ENCODE measurements at regions not wholly inside any gene's neighbourhood (a gene's known extent, or its start where the extent isn't known, plus 50 kb on each side); places are given as distances from the start of the nearest gene placed in this dataset.

DNA sequence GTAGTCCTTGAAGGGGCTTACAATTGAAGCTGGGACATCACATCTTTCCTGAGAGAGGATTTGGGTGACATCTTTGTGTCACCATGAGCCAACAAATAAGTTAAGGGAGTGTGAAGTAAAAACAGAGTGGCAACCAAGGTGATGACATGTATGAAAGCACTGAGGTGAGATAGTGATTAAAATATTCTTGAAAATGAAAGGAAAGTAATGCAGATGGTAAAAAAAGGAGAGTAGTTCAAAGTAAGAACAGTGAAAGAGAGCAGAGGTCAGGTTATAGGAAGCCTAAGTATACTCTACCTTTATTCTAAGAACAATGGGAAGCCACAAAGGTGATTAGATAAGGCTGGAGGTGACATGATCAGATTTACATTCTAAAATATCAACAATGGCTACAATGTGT, 486.1 kb downstream of the DIPK2A start:
- H3F3A ChIP-seq (ENCODE audit: control insufficient read depth, insufficient read depth), result no peaks in the 10 kb centered on the region
- no peaks in the 10 kb centered on the region for H3K27me3 ChIP-seq (ENCODE audit: control insufficient read depth, low read length)
- H3K79me2 ChIP-seq (ENCODE audit: control insufficient read depth, low read length), result no peaks in the 10 kb centered on the region
- H3K27ac ChIP-seq (ENCODE audit: low read depth, low read length), result no peak overlapping the region
- no peaks in the 10 kb centered on the region for H3K36me3 ChIP-seq (ENCODE audit: control insufficient read depth, low read length)
- no peaks in the 10 kb centered on the region for H4K20me1 ChIP-seq (ENCODE audit: control insufficient read depth, insufficient read depth, low read depth, low read length)
- H3K9me3 ChIP-seq (ENCODE audit: control insufficient read depth, insufficient read depth, low read length), result no peaks in the 10 kb centered on the region
- no peak overlapping the region for H3K4me2 ChIP-seq (ENCODE audit: low read length)
- no peak overlapping the region for H3K4me3 ChIP-seq (ENCODE audit: low read length)
- no peaks in the 10 kb centered on the region for H3K4me1 ChIP-seq (ENCODE audit: control insufficient read depth, low read length)
- no peaks in the 10 kb centered on the region for H3K9me2 ChIP-seq (replicated peaks; ENCODE audit: control insufficient read depth, low read length)
- TF ChIP-seq, protein P1, sequence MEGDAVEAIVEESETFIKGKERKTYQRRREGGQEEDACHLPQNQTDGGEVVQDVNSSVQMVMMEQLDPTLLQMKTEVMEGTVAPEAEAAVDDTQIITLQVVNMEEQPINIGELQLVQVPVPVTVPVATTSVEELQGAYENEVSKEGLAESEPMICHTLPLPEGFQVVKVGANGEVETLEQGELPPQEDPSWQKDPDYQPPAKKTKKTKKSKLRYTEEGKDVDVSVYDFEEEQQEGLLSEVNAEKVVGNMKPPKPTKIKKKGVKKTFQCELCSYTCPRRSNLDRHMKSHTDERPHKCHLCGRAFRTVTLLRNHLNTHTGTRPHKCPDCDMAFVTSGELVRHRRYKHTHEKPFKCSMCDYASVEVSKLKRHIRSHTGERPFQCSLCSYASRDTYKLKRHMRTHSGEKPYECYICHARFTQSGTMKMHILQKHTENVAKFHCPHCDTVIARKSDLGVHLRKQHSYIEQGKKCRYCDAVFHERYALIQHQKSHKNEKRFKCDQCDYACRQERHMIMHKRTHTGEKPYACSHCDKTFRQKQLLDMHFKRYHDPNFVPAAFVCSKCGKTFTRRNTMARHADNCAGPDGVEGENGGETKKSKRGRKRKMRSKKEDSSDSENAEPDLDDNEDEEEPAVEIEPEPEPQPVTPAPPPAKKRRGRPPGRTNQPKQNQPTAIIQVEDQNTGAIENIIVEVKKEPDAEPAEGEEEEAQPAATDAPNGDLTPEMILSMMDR (IDR thresholded peaks at IDR 0.05; ENCODE audit: low read depth, low read length, poor library complexity, severe bottlenecking), result no peak
- no peak for TF ChIP-seq EZH2phosphoT487 (IDR thresholded peaks at IDR 0.05; ENCODE audit: borderline replicate concordance, low read length)

GRCh38 chr3:144458283-144458682, 486.7 kb downstream of the DIPK2A start:
- Histone ChIP-seq H4K20me1 (ENCODE audit: control insufficient read depth, insufficient read depth, low read depth, low read length) (no peaks in the 10 kb centered on the region), H3K27me3 (ENCODE audit: control insufficient read depth, low read length) (no peaks in the 10 kb centered on the region), H3K4me2 (ENCODE audit: low read length) (no peak overlapping the region), H3K36me3 (ENCODE audit: control insufficient read depth, low read length) (no peaks in the 10 kb centered on the region), H3K9me2 (replicated peaks; ENCODE audit: control insufficient read depth, low read length) (no peaks in the 10 kb centered on the region; the same call in 1 of the 2 replicates), H3K4me1 (ENCODE audit: control insufficient read depth, low read length) (no peaks in the 10 kb centered on the region), H3K79me2 (ENCODE audit: control insufficient read depth, low read length) (no peaks in the 10 kb centered on the region), H3F3A (ENCODE audit: control insufficient read depth, insufficient read depth) (no peaks in the 10 kb centered on the region), H3K4me3 (ENCODE audit: low read length) (no peak overlapping the region), H3K27ac (ENCODE audit: low read depth, low read length) (no peak overlapping the region), H3K9me3 (ENCODE audit: control insufficient read depth, insufficient read depth, low read length) (no peaks in the 10 kb centered on the region)
- TF ChIP-seq, protein P1 (IDR thresholded peaks at IDR 0.05; ENCODE audit: low read depth, low read length, poor library complexity, severe bottlenecking), result no peak
- TF ChIP-seq EZH2phosphoT487 (IDR thresholded peaks at IDR 0.05; ENCODE audit: borderline replicate concordance, low read length), result no peak

DNA sequence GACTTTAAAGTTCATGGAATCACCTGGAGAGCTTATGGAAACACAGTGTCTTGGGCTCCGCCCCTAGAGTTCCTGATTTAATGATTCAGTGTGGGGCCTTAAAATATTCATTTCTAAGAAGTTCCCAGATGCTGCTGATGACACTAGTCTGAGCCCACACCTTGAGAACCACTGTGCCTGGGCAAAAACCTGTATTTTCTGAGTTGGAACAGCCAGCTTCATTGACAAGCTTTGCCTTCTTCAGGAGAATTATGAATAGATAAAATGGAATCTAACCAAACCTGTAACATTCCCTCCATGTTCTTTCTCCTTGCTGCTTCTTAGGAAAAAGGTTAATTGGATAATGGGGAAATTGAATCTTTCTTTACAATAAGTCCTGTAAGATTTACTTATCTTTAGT, 490.7 kb downstream of the DIPK2A start:
- H3K27ac ChIP-seq (ENCODE audit: low read depth, low read length), result no peak overlapping the region
- no peak overlapping the region for H3K4me3 ChIP-seq (ENCODE audit: low read length)
- TF ChIP-seq EZH2phosphoT487 (IDR thresholded peaks at IDR 0.05; ENCODE audit: borderline replicate concordance, low read length), result no peak
- TF ChIP-seq, protein P1 (IDR thresholded peaks at IDR 0.05; ENCODE audit: low read depth, low read length, poor library complexity, severe bottlenecking), result no peak
- no peaks in the 10 kb centered on the region for H3K4me1 ChIP-seq (ENCODE audit: control insufficient read depth, low read length)
- no peaks in the 10 kb centered on the region for H3K9me3 ChIP-seq (ENCODE audit: control insufficient read depth, insufficient read depth, low read length)
- H3K9me2 ChIP-seq (replicated peaks; ENCODE audit: control insufficient read depth, low read length), result no peaks in the 10 kb centered on the region; the same call in 1 of the 2 replicates
- no peaks in the 10 kb centered on the region for H3K79me2 ChIP-seq (ENCODE audit: control insufficient read depth, low read length)
- no peaks in the 10 kb centered on the region for H3F3A ChIP-seq (ENCODE audit: control insufficient read depth, insufficient read depth)
- no peaks in the 10 kb centered on the region for H4K20me1 ChIP-seq (ENCODE audit: control insufficient read depth, insufficient read depth, low read depth, low read length)
- no peak overlapping the region for H3K4me2 ChIP-seq (ENCODE audit: low read length)
- no peaks in the 10 kb centered on the region for H3K27me3 ChIP-seq (ENCODE audit: control insufficient read depth, low read length)
- H3K36me3 ChIP-seq (ENCODE audit: control insufficient read depth, low read length), result no peaks in the 10 kb centered on the region

All from DOHH2 (cell line).